RWPE2 (cell line): ENCODE measurements at regions not wholly inside any gene's neighbourhood (a gene's known extent, or its start where the extent isn't known, plus 50 kb on each side); places are given as distances from the start of the nearest gene placed in this dataset.
A peak's percentile ranks its signal among the peaks of the same experiment; 100 is the strongest.

Source experiments
- ATAC-seq: fragments of 200-7000 bp; cut with Tn5 transposase; 3 replicates; pipeline ENCODE4 v1.9.1; 2021; ENCODE audit warnings: low read depth
- DNase-seq: peaks from one replicate; pipeline ENCODE4 v3.0.0-alpha.2; 2020; ENCODE audit warnings: low spot score
- H3K27ac ChIP-seq: fragments of 450-650 bp; 2 replicates; pipeline ENCODE4 v1.5.1; 2017; ENCODE audit warnings: mild to moderate bottlenecking; ENCODE audit not compliant: poor library complexity, severe bottlenecking
- H3K27me3 ChIP-seq: fragments of 250-450 bp; sonication (Bioruptor Pico); 2 replicates; pipeline ENCODE4 v1.5.1; 2021; ENCODE audit warnings: mild to moderate bottlenecking, moderate library complexity; ENCODE audit not compliant: insufficient read depth, poor library complexity, severe bottlenecking
- H3K36me3 ChIP-seq: fragments of 250-450 bp; sonication (Bioruptor Pico); 2 replicates; pipeline ENCODE4 v1.5.1; 2020; ENCODE audit warnings: low read depth, mild to moderate bottlenecking, moderate library complexity
- H3K4me1 ChIP-seq: fragments of 250-450 bp; sonication (Bioruptor Pico); 2 replicates; pipeline ENCODE4 v1.5.1; 2021; ENCODE audit warnings: mild to moderate bottlenecking, moderate library complexity; ENCODE audit not compliant: insufficient read depth, poor library complexity, severe bottlenecking
- H3K4me3 ChIP-seq: fragments of 250-450 bp; sonication (Bioruptor Pico); 2 replicates; pipeline ENCODE4 v1.5.1; 2021; ENCODE audit warnings: mild to moderate bottlenecking, moderate library complexity; ENCODE audit not compliant: severe bottlenecking
- H3K9me3 ChIP-seq: fragments of 250-450 bp; sonication (Bioruptor Pico); 2 replicates; pipeline ENCODE4 v1.5.1; 2021; ENCODE audit warnings: mild to moderate bottlenecking, moderate library complexity; ENCODE audit not compliant: severe bottlenecking
- CTCF ChIP-seq: fragments of 450-650 bp; IDR thresholded peaks from one replicate; pipeline ENCODE4 v1.5.1; 2017; ENCODE audit warnings: mild to moderate bottlenecking, moderate library complexity; ENCODE audit not compliant: poor library complexity, severe bottlenecking

- H3K27ac ChIP-seq = no peak overlapping the region
- DNase-seq = no peak
- ATAC-seq = no peak
- no peak for TF ChIP-seq CTCF
- no peaks in the 10 kb centered on the region for H3K27me3 ChIP-seq
- no peak overlapping the region for H3K4me3 ChIP-seq
- no peaks in the 10 kb centered on the region for H3K36me3 ChIP-seq
- H3K4me1 ChIP-seq = no peaks in the 10 kb centered on the region
- no peaks in the 10 kb centered on the region for H3K9me3 ChIP-seq
Observed at GRCh38 chr20:39299783-39300182, 337.6 kb downstream of the DHX35 start.

GRCh38 chr20:39298571-39299506 is 336.7 kb downstream of the DHX35 start:
- TF ChIP-seq CTCF = no peak
- Histone ChIP-seq H3K4me3 (no peak overlapping the region), H3K27me3 (no peaks in the 10 kb centered on the region), H3K4me1 (no peaks in the 10 kb centered on the region), H3K9me3 (no peaks in the 10 kb centered on the region), H3K36me3 (no peaks in the 10 kb centered on the region), H3K27ac (no peak overlapping the region)
- ATAC-seq (0 out of 3 replicates have a peak, but pooled peaks have one; percentile 13), DNase-seq (no peak)

- Histone ChIP-seq H3K36me3 (no peaks in the 10 kb centered on the region), H3K27me3 (no peaks in the 10 kb centered on the region), H3K4me3 (no peak overlapping the region), H3K4me1 (no peaks in the 10 kb centered on the region), H3K27ac (no peak overlapping the region), H3K9me3 (no peaks in the 10 kb centered on the region)
- DNase-seq (no peak), ATAC-seq (no peak)
- no peak for TF ChIP-seq CTCF
Observed at GRCh38 chr20:39298121-39298520, 336.0 kb downstream of the DHX35 start.

- Histone ChIP-seq H3K4me1 (no peaks in the 10 kb centered on the region), H3K27ac (no peak overlapping the region), H3K27me3 (no peaks in the 10 kb centered on the region), H3K36me3 (no peaks in the 10 kb centered on the region), H3K4me3 (no peak overlapping the region), H3K9me3 (no peaks in the 10 kb centered on the region)
- no peak for ATAC-seq
- DNase-seq = no peak
- no peak for TF ChIP-seq CTCF
Observed at GRCh38 chr20:39295301-39295700, 333.2 kb downstream of the DHX35 start.
